Myocyte (in vitro differentiated cells): ENCODE measurements at regions not wholly inside any gene's neighbourhood (a gene's known extent, or its start where the extent isn't known, plus 50 kb on each side); places are given as distances from the start of the nearest gene placed in this dataset.

Experiments
- DNase-seq: peaks from one replicate; pipeline ENCODE4 v3.0.0-alpha.2; 2012; ENCODE audit warnings: low read depth

DNA sequence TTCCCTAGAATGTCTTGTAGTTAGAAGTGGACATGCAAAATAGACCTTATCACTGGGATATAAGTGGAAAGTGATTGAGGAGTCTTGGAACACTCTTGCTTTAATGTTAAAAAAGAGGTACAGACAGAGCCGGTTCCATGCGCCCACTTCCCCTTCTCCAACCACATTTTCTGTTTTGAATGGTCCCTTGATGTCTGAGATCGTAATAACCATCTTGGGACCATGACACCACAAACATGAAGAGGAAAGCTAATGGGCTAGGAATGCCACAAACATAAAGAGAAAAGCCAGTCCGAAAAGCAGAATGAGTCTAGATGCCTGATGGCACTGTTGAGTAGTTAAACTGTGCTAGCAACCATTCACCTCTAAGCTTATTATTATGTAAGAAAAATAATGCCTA lies 54.8 kb upstream of the SPON1 start:
- DNase-seq: no peak

DNA sequence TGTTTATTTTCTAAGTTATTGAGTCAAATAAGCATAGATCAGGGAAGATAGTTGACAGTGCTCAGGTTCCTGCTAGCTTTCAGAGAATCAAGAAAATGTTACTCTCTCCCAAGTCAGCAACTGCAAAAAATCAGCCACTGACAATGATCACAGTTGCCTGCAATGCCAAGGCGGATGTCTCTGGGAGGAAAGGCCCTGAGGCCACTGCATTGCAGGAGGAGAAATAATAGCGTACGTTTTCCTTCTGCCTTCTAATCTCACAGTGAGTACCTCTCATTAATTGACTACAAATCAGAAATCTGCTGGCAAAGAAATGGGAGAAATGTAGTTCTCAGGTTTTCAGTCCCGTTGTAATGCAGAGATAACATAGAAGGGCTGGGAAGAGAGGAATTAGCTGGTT lies 54.0 kb upstream of the SPON1 start:
- no peak for DNase-seq
